ENCODE measurements at regions not wholly inside any gene's neighbourhood (a gene's known extent, or its start where the extent isn't known, plus 50 kb on each side); places are given as distances from the start of the nearest gene placed in this dataset.

- ATAC-seq (ENCODE audit: poor library complexity) (no peak), DNase-seq (no peak)
- Mint-ChIP-seq H3K27me3 (peaks cover 25% of the 10 kb centered on the region), H3K4me1 (ENCODE audit: low read depth) (no peaks in the 10 kb centered on the region), H3K36me3 (ENCODE audit: low read depth) (no peaks in the 10 kb centered on the region), H3K9me3 (peaks cover 5% of the 10 kb centered on the region), H3K27ac (no peak overlapping the region), H3K4me3 (no peak overlapping the region)
- POLR2A ChIA-PET: no interaction called here
- CTCF ChIA-PET: no interaction called here
- Histone ChIP-seq H3K27me3 (ENCODE audit: control insufficient read depth in 1 of 2, insufficient read depth in 2 of 2, low read length in 2 of 2) (peaks cover 7 to 16% of the 10 kb centered on the region in 2 experiments), H3K27ac (ENCODE audit: low read depth in 1 of 2, low read length in 2 of 2) (no peak overlapping the region), H3K4me1 (ENCODE audit: insufficient read depth, low read length) (no peaks in the 10 kb centered on the region), H3K36me3 (ENCODE audit: insufficient read depth, low read length) (no peaks in the 10 kb centered on the region), H3K9me3 (ENCODE audit: control insufficient read depth in 1 of 2, insufficient read depth in 1 of 2, low read length in 2 of 2) (peaks cover 0 to 16% of the 10 kb centered on the region in 2 experiments), H3K4me3 (ENCODE audit: low read length) (no peak overlapping the region)
- intact Hi-C loops (cut with DNase I, micrococcal nuclease): no loop called here
- no peak for TF ChIP-seq CTCF (IDR thresholded peaks at IDR 0.05)
These were observed 234.0 kb downstream of the ACKR3 start for GRCh38 chr2:236803621-236804020.

GRCh38 chr2:236805800-236806531 lies 236.3 kb downstream of the ACKR3 start:
- no peak for DNase-seq
- H3K4me1 Mint-ChIP-seq (ENCODE audit: low read depth): no peaks in the 10 kb centered on the region
- no peak overlapping the region for H3K4me3 Mint-ChIP-seq
- ChIA-PET POLR2A (no interaction called here), CTCF (no interaction called here)
- peaks cover 27% of the 10 kb centered on the region for H3K27me3 Mint-ChIP-seq
- H3K9me3 Mint-ChIP-seq: peaks cover 4% of the 10 kb centered on the region
- H3K27me3 ChIP-seq (ENCODE audit: control insufficient read depth in 1 of 2, insufficient read depth in 2 of 2, low read length in 2 of 2): peaks cover 7 to 16% of the 10 kb centered on the region in 2 experiments
- no peaks in the 10 kb centered on the region for H3K4me1 ChIP-seq (ENCODE audit: insufficient read depth, low read length)
- no peaks in the 10 kb centered on the region for H3K36me3 ChIP-seq (ENCODE audit: insufficient read depth, low read length)
- no peak for TF ChIP-seq CTCF (IDR thresholded peaks at IDR 0.05)
- H3K9me3 ChIP-seq (ENCODE audit: control insufficient read depth in 1 of 2, insufficient read depth in 1 of 2, low read length in 2 of 2): peaks cover 13 to 23% of the 10 kb centered on the region in 2 experiments
- H3K36me3 Mint-ChIP-seq (ENCODE audit: low read depth): no peaks in the 10 kb centered on the region
- no peak overlapping the region for H3K27ac Mint-ChIP-seq
- H3K4me3 ChIP-seq (ENCODE audit: low read length): no peak overlapping the region
- H3K27ac ChIP-seq (ENCODE audit: low read depth in 1 of 2, low read length in 2 of 2): no peak overlapping the region
- intact Hi-C loops (cut with DNase I, micrococcal nuclease): no loop called here
- ATAC-seq (ENCODE audit: poor library complexity): no peak

DNA sequence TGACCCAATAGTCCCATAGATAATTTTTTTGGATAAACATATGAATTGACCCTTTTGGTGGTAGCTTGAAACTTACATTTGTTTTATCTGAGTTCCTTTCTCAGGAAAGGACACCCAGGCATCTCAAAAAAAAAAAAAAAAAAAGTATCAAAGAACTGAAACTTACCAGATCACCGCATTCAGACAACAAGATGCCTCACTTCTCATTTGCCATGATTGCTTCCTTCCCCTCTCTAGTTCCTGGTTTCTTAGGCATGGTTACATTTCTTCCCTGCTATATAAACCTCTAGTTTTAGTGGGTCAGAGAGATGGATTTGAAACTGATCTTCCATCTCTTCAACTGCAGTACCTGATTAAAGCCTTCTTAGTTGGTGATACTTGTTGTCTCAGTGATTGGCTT lies 240.1 kb downstream of the ACKR3 start:
- Histone ChIP-seq H3K4me3 (ENCODE audit: low read length) (no peak overlapping the region), H3K36me3 (ENCODE audit: insufficient read depth, low read length) (no peaks in the 10 kb centered on the region), H3K9me3 (ENCODE audit: control insufficient read depth in 1 of 2, insufficient read depth in 1 of 2, low read length in 2 of 2) (peaks cover 13 to 17% of the 10 kb centered on the region in 2 experiments), H3K27me3 (ENCODE audit: control insufficient read depth in 1 of 2, insufficient read depth in 2 of 2, low read length in 2 of 2) (peaks cover 0 to 7% of the 10 kb centered on the region in 2 experiments), H3K27ac (ENCODE audit: low read depth in 1 of 2, low read length in 2 of 2) (no peak overlapping the region), H3K4me1 (ENCODE audit: insufficient read depth, low read length) (no peaks in the 10 kb centered on the region)
- ATAC-seq (ENCODE audit: poor library complexity) (no peak), DNase-seq (no peak)
- POLR2A ChIA-PET: no interaction called here
- CTCF ChIA-PET: interaction anchor here (0.6 kb wide), 1 partner anchor 34 kb away, joined by 4 read pairs; no protein-coding TSS in a partner anchor
- TF ChIP-seq CTCF (IDR thresholded peaks at IDR 0.05): no peak
- intact Hi-C loops (cut with DNase I, micrococcal nuclease): no loop called here
- H3K4me1 Mint-ChIP-seq (ENCODE audit: low read depth): no peaks in the 10 kb centered on the region
- peaks cover 5% of the 10 kb centered on the region for H3K27me3 Mint-ChIP-seq
- H3K27ac Mint-ChIP-seq: no peak overlapping the region
- no peaks in the 10 kb centered on the region for H3K36me3 Mint-ChIP-seq (ENCODE audit: low read depth)
- peaks cover 3% of the 10 kb centered on the region for H3K9me3 Mint-ChIP-seq
- no peak overlapping the region for H3K4me3 Mint-ChIP-seq

All from CD4-positive, alpha-beta T cell (primary cell).